IMR-90 (cell line): ENCODE measurements at regions not wholly inside any gene's neighbourhood (a gene's known extent, or its start where the extent isn't known, plus 50 kb on each side); places are given as distances from the start of the nearest gene placed in this dataset.

Experiments used
- ATAC-seq: fragments of 200-7000 bp; cut with Tn5 transposase; 2 replicates; pipeline ENCODE4 v1.9.1; 2020; ENCODE audit warnings: low read depth, mild to moderate bottlenecking, moderate library complexity
- BruUV-seq: library from RNA; stranded (reverse); fragments of 400-500 nt; replicated peaks from 2 replicates; lab custom pipeline; 2021; lab: Mats Ljungman, UMichigan
- CTCF ChIA-PET: fragments of 300-600 bp; formaldehyde crosslinking; extraction: SDS; loops from one replicate; lab custom pipeline; 2021; ENCODE audit warnings: antibody characterized with exemption; lab: Yijun Ruan, JAX
- POLR2A ChIA-PET: fragments of 300-600 bp; sonication (Branson Sonifier 250); formaldehyde crosslinking; loops from one replicate; lab custom pipeline; 2022; ENCODE audit warnings: antibody characterized with exemption; ENCODE audit not compliant: unreplicated experiment; lab: Charles Lee
- DNase-seq: peaks from one replicate; pipeline ENCODE4 v3.0.0; 2013
- H2AFZ ChIP-seq: replicated peaks from 2 replicates; pipeline ENCODE3; 2013; ENCODE audit warnings: low read length, mild to moderate bottlenecking; ENCODE audit not compliant: poor library complexity
- H2AK5ac ChIP-seq: 2 replicates; pipeline ENCODE4 v1.6.1; 2013; ENCODE audit warnings: low read depth, low read length, inconsistent platforms
- H2AK9ac ChIP-seq: replicated peaks from 2 replicates; pipeline ENCODE3; 2013; ENCODE audit warnings: mild to moderate bottlenecking, low read depth, low read length, moderate library complexity; ENCODE audit not compliant: poor library complexity
- H2BK120ac ChIP-seq: 2 replicates; pipeline ENCODE4 v1.6.1; 2013; ENCODE audit warnings: low read depth, low read length, inconsistent platforms
- H2BK15ac ChIP-seq: 3 replicates; pipeline ENCODE4 v1.6.1; 2013; ENCODE audit warnings: low read depth, low read length, inconsistent platforms
- H2BK20ac ChIP-seq: 2 replicates; pipeline ENCODE4 v1.6.1; 2013; ENCODE audit warnings: low read depth, mild to moderate bottlenecking, inconsistent platforms, low read length, moderate library complexity
- H2BK5ac ChIP-seq: 2 replicates; pipeline ENCODE4 v1.6.1; 2013; ENCODE audit warnings: mild to moderate bottlenecking, low read depth, low read length, inconsistent platforms; ENCODE audit not compliant: poor library complexity, severe bottlenecking
- H3K14ac ChIP-seq: replicated peaks from 2 replicates; pipeline ENCODE4 v1.6.1; 2013; ENCODE audit warnings: low read depth, low read length, inconsistent platforms
- H3K18ac ChIP-seq: 2 replicates; pipeline ENCODE4 v1.6.1; 2013; ENCODE audit warnings: low read depth, low read length, control low read depth
- H3K23ac ChIP-seq: 2 replicates; pipeline ENCODE4 v1.6.1; 2013; ENCODE audit warnings: low read depth, low read length, inconsistent platforms
- H3K27ac ChIP-seq: 2 replicates; pipeline ENCODE4 v1.5.1; 2013; ENCODE audit warnings: mild to moderate bottlenecking, control low read depth, low read length; ENCODE audit not compliant: insufficient read depth
- H3K27me3 ChIP-seq: 2 replicates; pipeline ENCODE4 v1.6.1; 2013; ENCODE audit warnings: low read length; ENCODE audit not compliant: control insufficient read depth, insufficient read depth
- H3K36me3 ChIP-seq: 2 replicates; pipeline ENCODE4 v1.6.1; 2013; ENCODE audit warnings: low read length, mixed read lengths; ENCODE audit not compliant: control insufficient read depth, insufficient read depth
- H3K4ac ChIP-seq: 2 replicates; pipeline ENCODE4 v1.6.1; 2013; ENCODE audit warnings: low read depth, low read length, inconsistent platforms
- H3K4me1 ChIP-seq: 2 replicates; pipeline ENCODE4 v1.6.1; 2013; ENCODE audit warnings: low read length, mixed read lengths; ENCODE audit not compliant: control insufficient read depth, insufficient read depth
- H3K4me2 ChIP-seq: 2 replicates; pipeline ENCODE4 v1.6.1; 2013; ENCODE audit warnings: low read depth, mild to moderate bottlenecking, control low read depth, low read length, moderate library complexity
- H3K4me3 ChIP-seq: 2 replicates; pipeline ENCODE4 v1.5.1; 2013; ENCODE audit warnings: low read depth, mild to moderate bottlenecking, control low read depth, low read length, moderate library complexity; ENCODE audit not compliant: insufficient read depth
- H3K56ac ChIP-seq: 2 replicates; pipeline ENCODE4 v1.6.1; 2013; ENCODE audit warnings: low read length, inconsistent platforms; ENCODE audit not compliant: insufficient read depth; ENCODE audit errors: extremely low read depth
- H3K79me1 ChIP-seq, 2 experiments: 2 replicates each; pipeline ENCODE4 v1.6.1; 2013; ENCODE audit warnings: low read length in 2 of 2, inconsistent platforms in 1 of 2, low read depth in 1 of 2
- H3K9ac ChIP-seq: 2 replicates; pipeline ENCODE4 v1.6.1; 2013; ENCODE audit warnings: low read depth, low read length, control low read depth
- H3K9me1 ChIP-seq: 2 replicates; pipeline ENCODE4 v1.6.1; 2013; ENCODE audit warnings: low read length, inconsistent platforms; ENCODE audit not compliant: insufficient read depth
- H3K9me3 ChIP-seq: 2 replicates; pipeline ENCODE4 v1.6.1; 2013; ENCODE audit warnings: low read length; ENCODE audit not compliant: control insufficient read depth, insufficient read depth
- H4K20me1 ChIP-seq: 2 replicates; pipeline ENCODE4 v1.6.1; 2013; ENCODE audit warnings: low read length, inconsistent platforms; ENCODE audit not compliant: insufficient read depth
- H4K5ac ChIP-seq: 2 replicates; pipeline ENCODE4 v1.6.1; 2013; ENCODE audit warnings: mild to moderate bottlenecking, low read depth, low read length, control low read depth
- H4K8ac ChIP-seq, 2 experiments: 2 replicates each; pipeline ENCODE4 v1.6.1; 2013; ENCODE audit warnings: low read depth in 2 of 2, low read length in 2 of 2, control low read depth in 1 of 2, inconsistent platforms in 1 of 2
- H4K91ac ChIP-seq: 2 replicates; pipeline ENCODE4 v1.6.1; 2013; ENCODE audit warnings: low read depth, low read length, inconsistent platforms; ENCODE audit not compliant: insufficient read depth
- BHLHE40 ChIP-seq: fragments of 150-350 bp; IDR thresholded peaks from 2 replicates; pipeline ENCODE4 v1.6.1; 2016; ENCODE audit warnings: mild to moderate bottlenecking, low read depth, low read length
- CEBPB ChIP-seq: IDR thresholded peaks from 2 replicates; pipeline ENCODE4 v1.6.1; 2012; ENCODE audit warnings: low read depth, low read length, improper control_type of control experiment
- CHD1 ChIP-seq: IDR thresholded peaks from 2 replicates; pipeline ENCODE4 v1.6.1; 2012; ENCODE audit warnings: low read depth, low read length, improper control_type of control experiment
- MAFK ChIP-seq: IDR thresholded peaks from 2 replicates; pipeline ENCODE4 v1.6.1; 2012; ENCODE audit warnings: low read depth, low read length, improper control_type of control experiment
- MAZ ChIP-seq: IDR thresholded peaks from 2 replicates; pipeline ENCODE4 v1.6.1; 2012; ENCODE audit warnings: low read depth, mild to moderate bottlenecking, low read length, improper control_type of control experiment, moderate library complexity, borderline replicate concordance
- MXI1 ChIP-seq: IDR thresholded peaks from 2 replicates; pipeline ENCODE4 v1.6.1; 2012; ENCODE audit warnings: low read depth, mild to moderate bottlenecking, low read length, moderate library complexity, borderline replicate concordance
- POLR2A ChIP-seq: IDR thresholded peaks from 2 replicates; pipeline ENCODE4 v1.6.1; 2012; ENCODE audit warnings: mild to moderate bottlenecking, low read depth, low read length
- RAD21 ChIP-seq: IDR thresholded peaks from 2 replicates; pipeline ENCODE4 v1.6.1; 2012; ENCODE audit warnings: low read length, improper control_type of control experiment
- RCOR1 ChIP-seq: IDR thresholded peaks from 2 replicates; pipeline ENCODE4 v1.6.1; 2012; ENCODE audit warnings: mild to moderate bottlenecking, low read length, improper control_type of control experiment; ENCODE audit not compliant: insufficient replicate concordance
- SMC3 ChIP-seq: fragments of 150-350 bp; IDR thresholded peaks from 2 replicates; pipeline ENCODE4 v1.6.1; 2016; ENCODE audit warnings: low read depth, mild to moderate bottlenecking, antibody characterized with exemption, low read length, moderate library complexity
- USF2 ChIP-seq: fragments of 150-350 bp; IDR thresholded peaks from 2 replicates; pipeline ENCODE4 v1.6.1; 2017; ENCODE audit warnings: mild to moderate bottlenecking, antibody characterized with exemption, low read length, low read depth
- WGBS, 2 experiments: methylation state at CpG; one replicate each; pipeline versions ENCODE4 v1.1.5 to v1.1.7; 2013; ENCODE audit warnings: missing lambda C conversion rate in 2 of 2; ENCODE audit not compliant: insufficient read length in 1 of 2; ENCODE audit errors: extremely low coverage in 2 of 2; 5-methylcytosine and 5-hydroxymethylcytosine counted together
- dilution Hi-C: fragments of 300-500 bp; cut with HindIII; formaldehyde crosslinking; loops from one replicate; pipeline ENCODE4 v1.14.3; 2018; ENCODE audit warnings: low sequenced_read_pairs; ENCODE audit not compliant: unreplicated experiment
- in situ Hi-C: fragments of 300-500 bp; cut with MboI; formaldehyde crosslinking; loops from 3 replicates; pipeline ENCODE4 v1.14.3; 2019; ENCODE audit warnings: low sequenced_read_pairs, inconsistent platforms, mixed read lengths
- intact Hi-C: fragments of 100-400 bp; cut with micrococcal nuclease; formaldehyde crosslinking; loops from 2 replicates; pipeline ENCODE4 v1.10.0; 2022
- TF ChIP-seq, protein P1 (sequence below): fragments of 150-350 bp; IDR thresholded peaks from 2 replicates; pipeline ENCODE4 v1.6.1; 2016; ENCODE audit warnings: low read depth, mild to moderate bottlenecking, low read length, moderate library complexity, borderline replicate concordance

GRCh38 chr6:76435174-76435573 is 362.7 kb upstream of the IMPG1 start:
- H3K79me1 ChIP-seq = no peaks in the 10 kb centered on the region
- no peak overlapping the region for H3K56ac ChIP-seq
- in situ Hi-C loops = no loop called here
- WGBS, 2 experiments = no CpG with 5 or more reads among the region's 1 CpG
- ATAC-seq = no peak
- H3K27me3 ChIP-seq = no peaks in the 10 kb centered on the region
- no peak overlapping the region for H3K18ac ChIP-seq
- no peak overlapping the region for H2BK20ac ChIP-seq
- dilution Hi-C loops = no loop called here
- no peak overlapping the region for H3K4me2 ChIP-seq
- no peak overlapping the region for H3K9ac ChIP-seq
- no peak overlapping the region for H4K5ac ChIP-seq
- BruUV-seq = no TSS peak
- no peak overlapping the region for H3K4me3 ChIP-seq
- no peak overlapping the region for H3K27ac ChIP-seq
- H3K36me3 ChIP-seq = no peaks in the 10 kb centered on the region
- H3K4me1 ChIP-seq = no peaks in the 10 kb centered on the region
- no peak overlapping the region for H2BK5ac ChIP-seq
- intact Hi-C loops = no loop called here
- DNase-seq = no peak
- H3K4ac ChIP-seq = no peak overlapping the region
- no peaks in the 10 kb centered on the region for H3K9me1 ChIP-seq
- H3K23ac ChIP-seq = no peak overlapping the region
- CTCF ChIA-PET = no interaction called here
- H4K20me1 ChIP-seq = no peaks in the 10 kb centered on the region
- H2AK9ac ChIP-seq = no peak overlapping the region
- H2BK120ac ChIP-seq = no peak overlapping the region
- no peak overlapping the region for H2AK5ac ChIP-seq
- peaks cover 6% of the 10 kb centered on the region for H3K9me3 ChIP-seq
- H2BK15ac ChIP-seq = no peak overlapping the region
- H2AFZ ChIP-seq = no peak overlapping the region
- POLR2A ChIA-PET = no interaction called here
- H3K14ac ChIP-seq = no peak overlapping the region
- H4K91ac ChIP-seq = no peak overlapping the region
- TF ChIP-seq CHD1 = no peak
- TF ChIP-seq BHLHE40 = no peak
- TF ChIP-seq CEBPB = no peak
- TF ChIP-seq, protein P1, sequence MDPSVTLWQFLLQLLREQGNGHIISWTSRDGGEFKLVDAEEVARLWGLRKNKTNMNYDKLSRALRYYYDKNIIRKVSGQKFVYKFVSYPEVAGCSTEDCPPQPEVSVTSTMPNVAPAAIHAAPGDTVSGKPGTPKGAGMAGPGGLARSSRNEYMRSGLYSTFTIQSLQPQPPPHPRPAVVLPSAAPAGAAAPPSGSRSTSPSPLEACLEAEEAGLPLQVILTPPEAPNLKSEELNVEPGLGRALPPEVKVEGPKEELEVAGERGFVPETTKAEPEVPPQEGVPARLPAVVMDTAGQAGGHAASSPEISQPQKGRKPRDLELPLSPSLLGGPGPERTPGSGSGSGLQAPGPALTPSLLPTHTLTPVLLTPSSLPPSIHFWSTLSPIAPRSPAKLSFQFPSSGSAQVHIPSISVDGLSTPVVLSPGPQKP = no peak
- no peak for TF ChIP-seq POLR2A
- TF ChIP-seq MAFK = no peak
- no peak for TF ChIP-seq RCOR1
- no peak for TF ChIP-seq RAD21
- TF ChIP-seq USF2 = no peak
- no peak for TF ChIP-seq MAZ
- TF ChIP-seq MXI1 = no peak
- no peak for TF ChIP-seq SMC3
- no peak overlapping the region for H4K8ac ChIP-seq
